GM12875 (cell line): ENCODE measurements at regions not wholly inside any gene's neighbourhood (a gene's known extent, or its start where the extent isn't known, plus 50 kb on each side); places are given as distances from the start of the nearest gene placed in this dataset.
"Not testable (repeated sequence)": the region's sequence is repeated elsewhere in the genome, so short reads cannot be mapped to it uniquely, and the experiment has no call there.

Experiments used
- H3K4me3 ChIP-seq: one replicate; pipeline ENCODE4 v1.5.1; 2011; ENCODE audit warnings: low read depth, low read length, control low read depth
- TF ChIP-seq, protein P1 (sequence below): IDR thresholded peaks from 2 replicates; pipeline ENCODE4 v1.5.1; 2011; ENCODE audit warnings: low read depth, mild to moderate bottlenecking, control low read depth, inconsistent platforms, low read length, moderate library complexity, borderline replicate concordance; ENCODE audit not compliant: insufficient read depth

DNA sequence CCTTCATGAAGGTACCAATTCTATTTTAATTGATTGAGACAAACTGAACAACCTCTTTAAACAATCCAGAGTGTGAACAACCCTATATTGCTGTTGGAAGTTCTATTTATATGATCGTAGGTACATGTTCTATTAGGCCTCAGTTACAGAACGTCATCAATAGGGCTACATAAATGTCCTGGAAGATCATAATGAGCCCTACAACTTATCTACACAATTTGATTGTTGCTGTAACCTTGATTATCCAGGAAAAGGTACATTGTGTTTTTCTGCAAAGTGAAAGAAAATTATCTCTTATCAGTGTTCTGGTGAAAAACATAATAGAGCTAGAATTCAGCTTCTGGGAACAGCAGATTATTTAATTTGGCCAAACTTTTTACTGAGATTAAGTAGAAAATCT is 612.9 kb downstream of the GALC start:
- TF ChIP-seq, protein P1, sequence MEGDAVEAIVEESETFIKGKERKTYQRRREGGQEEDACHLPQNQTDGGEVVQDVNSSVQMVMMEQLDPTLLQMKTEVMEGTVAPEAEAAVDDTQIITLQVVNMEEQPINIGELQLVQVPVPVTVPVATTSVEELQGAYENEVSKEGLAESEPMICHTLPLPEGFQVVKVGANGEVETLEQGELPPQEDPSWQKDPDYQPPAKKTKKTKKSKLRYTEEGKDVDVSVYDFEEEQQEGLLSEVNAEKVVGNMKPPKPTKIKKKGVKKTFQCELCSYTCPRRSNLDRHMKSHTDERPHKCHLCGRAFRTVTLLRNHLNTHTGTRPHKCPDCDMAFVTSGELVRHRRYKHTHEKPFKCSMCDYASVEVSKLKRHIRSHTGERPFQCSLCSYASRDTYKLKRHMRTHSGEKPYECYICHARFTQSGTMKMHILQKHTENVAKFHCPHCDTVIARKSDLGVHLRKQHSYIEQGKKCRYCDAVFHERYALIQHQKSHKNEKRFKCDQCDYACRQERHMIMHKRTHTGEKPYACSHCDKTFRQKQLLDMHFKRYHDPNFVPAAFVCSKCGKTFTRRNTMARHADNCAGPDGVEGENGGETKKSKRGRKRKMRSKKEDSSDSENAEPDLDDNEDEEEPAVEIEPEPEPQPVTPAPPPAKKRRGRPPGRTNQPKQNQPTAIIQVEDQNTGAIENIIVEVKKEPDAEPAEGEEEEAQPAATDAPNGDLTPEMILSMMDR = no peak
- no peak overlapping the region for H3K4me3 ChIP-seq

DNA sequence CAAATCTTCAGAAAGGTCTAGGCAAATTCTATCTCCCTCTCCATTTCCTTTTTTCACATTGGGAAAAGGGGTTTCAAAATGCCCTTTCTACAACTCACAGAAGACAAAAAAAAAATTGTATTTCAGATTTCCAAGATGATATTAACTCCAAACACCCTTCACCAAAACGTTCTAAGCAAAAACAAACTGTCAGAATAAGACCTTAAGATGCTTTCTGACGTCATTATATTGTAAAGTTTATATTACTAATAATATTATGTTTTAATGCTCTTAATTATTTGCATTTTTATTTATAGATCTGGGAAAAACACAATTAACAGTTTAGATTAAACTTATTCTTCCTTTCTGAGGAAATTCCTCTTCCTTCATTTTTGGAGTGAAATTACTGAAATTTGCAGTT is 624.2 kb downstream of the GALC start:
- TF ChIP-seq, protein P1 = no peak
- no peak overlapping the region for H3K4me3 ChIP-seq

DNA sequence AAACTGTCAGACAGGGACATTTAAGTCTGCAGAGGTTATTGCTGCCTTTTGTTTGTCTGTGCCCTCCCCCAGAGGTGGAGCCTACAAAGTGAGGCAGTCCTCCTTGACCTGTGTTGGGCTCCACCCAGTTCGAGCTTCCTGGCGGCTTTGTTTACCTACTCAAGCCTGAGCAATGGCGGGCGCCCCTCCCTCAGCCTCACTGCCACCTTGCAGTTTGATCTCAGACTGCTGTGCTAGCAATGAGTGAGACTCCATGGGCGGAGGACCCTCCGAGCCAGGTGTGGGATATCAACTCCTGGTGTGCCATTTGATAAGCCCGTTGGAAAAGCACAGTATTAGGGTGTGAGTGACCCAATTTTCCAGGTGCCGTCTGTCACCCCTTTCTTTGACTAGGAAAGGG is 632.7 kb downstream of the GALC start:
- H3K4me3 ChIP-seq = not testable (repeated sequence)

GRCh38 chr14:87351007-87351406 is 642.0 kb downstream of the GALC start:
- TF ChIP-seq, protein P1 = no peak
- no peak overlapping the region for H3K4me3 ChIP-seq

DNA sequence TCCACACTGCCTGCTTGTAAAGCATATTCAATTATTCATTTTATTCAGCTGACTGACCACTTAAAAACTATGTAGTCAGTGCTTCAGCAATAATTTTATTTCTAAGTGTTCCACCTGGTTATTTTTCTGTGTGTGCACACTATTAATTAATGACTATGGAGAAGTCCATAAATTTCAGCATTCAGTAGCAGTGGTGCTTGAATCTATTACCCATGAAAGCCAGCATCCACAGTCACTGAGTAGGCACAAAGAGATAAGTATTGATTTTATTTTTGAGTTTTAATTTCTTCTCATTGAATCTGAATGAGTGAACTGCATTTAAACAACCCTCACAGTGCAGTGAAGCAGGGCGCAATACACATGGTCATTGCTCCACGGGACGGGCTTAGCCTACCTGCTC is 643.1 kb downstream of the GALC start:
- TF ChIP-seq, protein P1 = no peak
- no peak overlapping the region for H3K4me3 ChIP-seq

DNA sequence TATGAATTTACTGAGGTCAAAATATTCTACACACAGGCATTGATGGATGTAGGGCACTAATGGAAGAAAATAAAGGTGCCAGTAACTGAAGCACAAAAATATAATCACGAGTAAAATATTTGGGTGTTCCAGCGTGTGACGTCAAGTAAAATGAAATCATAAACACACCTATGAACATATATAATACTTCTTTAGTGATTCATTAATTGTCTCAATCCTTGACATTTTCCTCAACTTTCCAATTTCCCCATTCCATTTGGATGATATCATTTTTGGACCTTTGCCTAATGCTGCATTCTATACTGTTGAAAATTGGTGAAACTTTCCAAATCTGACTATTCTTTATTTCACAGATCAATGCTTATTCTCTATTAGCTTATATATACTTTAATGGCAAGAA is 649.3 kb downstream of the GALC start:
- TF ChIP-seq, protein P1 = no peak
- no peak overlapping the region for H3K4me3 ChIP-seq

GRCh38 chr14:87334997-87335685 is 657.8 kb downstream of the GALC start:
- no peak overlapping the region for H3K4me3 ChIP-seq
- TF ChIP-seq, protein P1 = no peak
